GM21423 (cell line): ENCODE measurements at regions not wholly inside any gene's neighbourhood (a gene's known extent, or its start where the extent isn't known, plus 50 kb on each side); places are given as distances from the start of the nearest gene placed in this dataset.
"Not testable (repeated sequence)": the region's sequence is repeated elsewhere in the genome, so short reads cannot be mapped to it uniquely, and the experiment has no call there.

ENCODE experiments used
- ATAC-seq: cut with Tn5 transposase; IDR thresholded peaks from one replicate; pipeline ENCODE4 v1.9.1; 2021; ENCODE audit warnings: mild to moderate bottlenecking, moderate library complexity; ENCODE audit not compliant: unreplicated experiment

- ATAC-seq = no peak
Measured at GRCh38 chr6:65996096-65996495, 289.1 kb upstream of the EYS start.

GRCh38 chr6:65989676-65990075, 282.6 kb upstream of the EYS start:
- ATAC-seq = no peak

- no peak for ATAC-seq
Measured at GRCh38 chr6:65988006-65988405, 281.0 kb upstream of the EYS start.

DNA sequence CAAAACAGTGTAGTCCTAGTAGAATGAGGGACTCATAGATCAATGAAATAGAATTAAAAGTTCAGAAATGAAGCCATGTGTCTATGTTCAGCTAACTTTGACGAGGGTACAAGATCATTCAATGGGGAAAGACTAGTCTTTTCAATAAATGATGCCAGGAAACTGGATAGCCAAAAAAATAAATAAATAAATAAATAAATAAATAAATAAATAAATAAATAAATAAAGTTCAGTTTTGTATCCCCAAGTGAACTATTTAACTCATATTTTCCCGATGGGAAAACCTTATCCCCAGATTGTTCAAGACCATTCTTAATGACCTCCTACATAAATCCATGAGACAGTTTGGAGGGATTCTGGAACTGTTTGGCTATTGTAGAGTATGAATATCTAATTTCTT, 277.1 kb upstream of the EYS start:
- ATAC-seq = no peak

- ATAC-seq = no peak
Measured at GRCh38 chr6:65979120-65979519, 272.1 kb upstream of the EYS start.

- not testable (repeated sequence) for ATAC-seq
Measured at GRCh38 chr6:65971252-65971651, 264.2 kb upstream of the EYS start.

DNA sequence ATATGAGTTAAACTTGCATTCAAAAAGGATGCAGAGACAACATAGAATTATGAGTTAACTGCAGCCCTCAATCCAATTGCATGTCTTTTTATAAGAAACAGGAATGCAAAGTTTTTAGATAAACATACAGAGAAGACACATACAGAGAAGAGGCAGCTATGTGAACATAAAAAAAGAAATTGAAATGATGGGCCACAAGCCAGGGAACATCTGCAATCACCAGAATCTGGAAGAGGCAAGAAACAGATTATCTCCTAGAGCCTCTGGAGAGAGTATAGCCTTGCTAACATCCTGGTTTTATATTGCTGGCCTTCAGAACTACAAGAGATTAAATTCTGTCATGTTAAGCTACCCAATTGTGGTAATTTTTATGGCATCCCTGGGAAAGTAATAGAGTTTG, 257.2 kb upstream of the EYS start:
- ATAC-seq = no peak

GRCh38 chr6:65955034-65955433, 248.0 kb upstream of the EYS start:
- ATAC-seq = no peak

DNA sequence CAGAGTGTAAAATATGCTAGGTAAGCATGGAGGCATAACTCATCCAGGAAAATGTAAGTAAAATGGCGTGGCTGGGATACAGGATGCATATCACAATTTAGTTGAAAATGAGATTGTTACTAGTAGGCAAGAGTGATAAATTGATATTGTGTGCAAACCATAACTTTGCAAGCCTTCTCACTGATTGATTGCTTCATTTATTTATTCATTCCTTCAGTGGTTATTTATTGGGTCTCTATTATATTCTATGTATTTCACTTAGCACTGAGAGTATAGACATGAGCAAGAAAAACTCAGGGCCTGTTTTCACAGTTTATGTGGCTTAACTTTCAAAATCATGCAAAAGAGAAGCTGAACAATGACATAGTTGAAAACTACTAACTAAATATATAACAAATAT, 241.0 kb upstream of the EYS start:
- ATAC-seq = no peak

DNA sequence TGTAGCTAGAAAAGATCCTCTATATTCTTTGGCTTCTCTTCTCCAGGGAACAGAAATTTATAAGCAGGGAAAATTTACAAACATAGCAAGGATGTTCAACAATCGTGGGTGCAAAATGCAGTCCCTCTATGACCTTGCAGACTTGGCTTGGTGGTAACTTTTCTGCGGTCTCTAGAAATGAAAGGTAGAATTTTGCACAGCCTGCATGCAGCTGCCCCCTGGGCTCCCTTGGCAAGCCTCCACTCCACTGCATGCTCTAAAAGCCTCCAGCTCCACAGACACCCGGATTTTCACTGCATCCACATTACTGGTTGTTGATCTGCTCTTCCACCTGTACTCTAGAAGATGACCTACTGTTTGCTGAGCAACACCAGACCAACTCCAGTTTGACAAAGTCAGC, 236.5 kb upstream of the EYS start:
- no peak for ATAC-seq

DNA sequence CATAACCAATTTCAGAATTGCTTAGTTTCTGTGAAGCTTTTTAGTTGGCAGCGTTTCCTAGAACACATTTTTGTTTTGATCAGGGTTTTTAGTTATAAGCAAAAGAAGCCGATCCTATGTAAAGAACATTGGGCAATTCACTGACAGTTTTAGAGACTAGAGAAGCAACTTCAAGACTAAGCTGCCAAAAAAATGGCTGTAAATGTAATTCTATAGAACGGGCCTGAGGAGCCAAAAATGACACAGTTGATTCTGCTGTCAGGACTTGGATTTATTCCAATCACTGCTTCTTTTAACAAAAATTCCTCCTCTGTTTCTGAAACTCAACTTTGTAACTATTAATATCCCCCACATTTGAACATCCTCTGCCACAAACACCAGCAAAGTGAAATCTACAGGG, 236.0 kb upstream of the EYS start:
- no peak for ATAC-seq

DNA sequence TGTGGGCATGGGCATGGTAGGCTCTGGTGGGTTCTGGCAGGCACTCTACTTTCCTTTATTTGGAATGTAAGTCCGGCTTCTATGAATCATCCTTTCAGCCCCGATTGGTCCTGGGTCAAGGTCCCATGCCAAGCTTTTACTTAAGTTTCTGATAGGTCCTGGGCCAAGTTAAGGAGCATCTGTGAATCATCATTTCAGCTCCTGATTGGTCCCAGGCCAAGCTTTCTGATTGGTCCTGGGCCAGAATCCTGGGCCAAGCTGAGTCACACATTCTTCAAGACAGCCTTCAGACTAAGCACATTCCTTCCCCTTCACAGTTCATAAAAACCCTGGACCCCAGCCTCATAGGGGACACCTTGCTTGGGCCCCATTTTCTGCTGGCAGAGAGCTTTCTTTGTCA, 231.0 kb upstream of the EYS start:
- ATAC-seq = no peak

- ATAC-seq = no peak
Measured at GRCh38 chr6:65935412-65935811, 228.4 kb upstream of the EYS start.

DNA sequence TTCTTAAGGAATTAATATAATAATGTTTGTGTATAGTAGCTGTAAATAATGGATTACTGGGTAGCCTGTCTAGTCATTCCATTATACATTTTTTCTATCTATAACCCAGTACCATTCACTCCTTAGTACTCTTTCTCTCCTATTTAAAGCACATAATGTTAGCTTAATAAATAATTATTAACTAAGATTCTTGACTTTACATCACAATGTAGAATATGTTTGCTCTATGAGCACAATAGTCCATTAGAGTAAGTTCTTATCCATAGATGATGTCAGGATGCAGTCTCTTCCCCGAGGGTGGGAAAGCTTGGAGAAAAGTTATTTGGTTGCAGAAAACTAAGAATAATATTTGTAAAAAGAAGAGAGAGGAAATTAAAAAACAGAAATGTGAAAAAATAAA, 226.4 kb upstream of the EYS start:
- no peak for ATAC-seq

DNA sequence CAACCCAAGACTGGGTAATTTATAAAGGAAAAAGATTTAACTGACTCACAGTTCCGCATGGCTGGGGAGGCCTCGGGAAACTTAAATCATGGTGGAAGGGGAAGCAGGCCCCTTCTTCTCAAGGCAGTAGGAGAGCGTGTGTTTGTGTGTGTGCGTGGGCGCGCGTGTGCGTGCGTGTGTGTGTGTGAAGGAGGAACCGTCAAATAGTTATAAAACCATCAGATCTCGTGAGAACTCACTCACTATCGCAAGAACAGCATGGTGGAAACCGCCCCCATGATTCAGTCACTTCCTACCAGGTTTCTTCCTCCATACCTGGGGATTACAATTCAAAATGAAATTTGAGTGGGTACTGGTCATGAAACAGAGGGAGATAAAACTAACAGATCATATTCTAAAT, 220.1 kb upstream of the EYS start:
- ATAC-seq = no peak

DNA sequence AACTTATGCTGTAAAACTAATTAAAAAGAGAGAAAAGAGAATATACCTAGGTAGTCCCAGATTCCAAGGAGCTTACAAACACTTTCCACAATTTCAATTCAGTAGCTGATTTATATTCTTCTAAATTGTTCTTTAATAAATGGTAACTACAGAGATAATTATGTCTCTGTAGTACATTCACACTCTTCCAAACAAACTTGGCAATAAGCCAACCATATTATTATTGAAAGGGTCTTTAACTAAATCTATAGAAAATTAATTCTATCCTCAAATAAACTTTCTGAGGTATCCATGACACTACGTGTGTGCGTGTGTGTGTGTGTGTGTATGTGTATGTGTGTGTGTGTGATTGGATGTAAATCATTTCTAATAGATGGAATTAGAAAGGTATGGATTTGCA, 217.4 kb upstream of the EYS start:
- ATAC-seq = no peak

DNA sequence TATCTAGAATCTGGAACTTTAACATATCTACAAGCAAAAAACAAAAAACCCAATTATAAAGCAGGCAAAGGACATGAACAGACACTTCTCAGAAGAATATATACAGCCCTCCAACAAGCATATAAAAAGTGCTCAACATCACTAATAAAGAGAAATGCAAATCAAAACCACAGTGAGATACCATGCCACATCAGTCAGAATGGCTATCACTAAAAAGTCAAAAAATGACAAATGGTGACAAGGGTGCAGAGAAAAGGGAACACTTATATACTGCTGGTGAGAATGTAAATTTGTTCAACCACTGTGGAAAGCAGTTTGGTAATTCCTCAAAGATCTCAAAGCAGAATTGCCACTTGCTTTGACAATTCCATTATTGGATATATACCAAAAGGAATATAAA, 215.0 kb upstream of the EYS start:
- ATAC-seq = no peak

- ATAC-seq = no peak
Measured at GRCh38 chr6:65908065-65908464, 201.0 kb upstream of the EYS start.

- no peak for ATAC-seq
Measured at GRCh38 chr6:65903992-65904391, 197.0 kb upstream of the EYS start.

DNA sequence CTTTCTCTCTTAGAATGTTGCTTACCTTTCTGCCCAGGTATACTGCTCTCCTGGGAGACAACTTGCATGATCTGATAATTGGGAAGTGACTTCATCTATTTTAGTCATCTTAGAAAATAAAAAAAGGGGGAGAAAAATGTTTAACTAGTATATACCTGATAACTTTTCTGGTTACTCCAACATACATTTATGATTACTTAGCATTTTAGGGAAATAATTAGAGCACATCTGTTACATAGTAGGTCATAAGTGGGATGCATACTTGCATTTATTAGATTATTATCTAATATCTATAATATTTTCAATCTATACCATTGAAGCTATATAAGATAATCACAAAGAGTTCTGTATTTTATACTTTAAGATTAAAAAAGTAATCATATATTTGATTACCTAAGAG, 193.9 kb upstream of the EYS start:
- ATAC-seq = no peak

DNA sequence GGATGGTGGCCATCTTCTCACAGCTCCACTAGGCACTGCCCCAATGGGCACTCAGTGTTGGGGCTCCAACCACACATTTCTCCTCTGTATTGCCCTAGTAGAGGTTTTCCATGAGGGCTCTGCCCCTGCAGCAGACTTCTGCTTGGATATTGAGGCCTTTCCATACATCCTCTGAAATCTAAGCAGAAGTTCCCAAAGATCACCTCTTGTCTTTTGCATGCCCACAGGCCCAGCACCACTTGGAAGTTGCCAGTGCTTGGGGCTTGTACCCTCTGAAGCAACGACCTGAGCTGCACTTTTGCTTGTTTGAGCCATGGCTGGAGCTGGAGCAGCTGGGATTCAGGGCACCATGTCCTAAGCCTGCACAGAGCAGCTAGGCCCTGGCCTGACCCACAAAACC, 189.1 kb upstream of the EYS start:
- ATAC-seq = no peak

DNA sequence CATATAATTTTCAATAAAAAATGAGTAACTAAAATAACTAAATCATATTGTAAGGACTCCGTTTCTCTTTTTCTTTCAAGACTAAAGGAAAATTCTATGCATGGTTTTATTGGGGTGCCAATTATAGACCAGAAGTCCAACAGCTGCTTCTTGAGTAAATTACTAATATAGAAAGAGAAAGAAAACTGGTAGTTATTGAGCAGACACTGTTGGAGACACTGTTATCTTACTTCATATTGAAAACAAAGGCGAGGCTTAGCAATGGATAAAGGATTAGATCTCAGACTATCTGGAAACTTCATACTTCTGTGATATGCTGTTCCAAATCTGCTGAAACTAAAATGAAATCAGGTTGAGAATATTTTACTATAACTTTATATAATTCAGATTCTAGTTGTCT, 169.6 kb upstream of the EYS start:
- ATAC-seq = no peak

DNA sequence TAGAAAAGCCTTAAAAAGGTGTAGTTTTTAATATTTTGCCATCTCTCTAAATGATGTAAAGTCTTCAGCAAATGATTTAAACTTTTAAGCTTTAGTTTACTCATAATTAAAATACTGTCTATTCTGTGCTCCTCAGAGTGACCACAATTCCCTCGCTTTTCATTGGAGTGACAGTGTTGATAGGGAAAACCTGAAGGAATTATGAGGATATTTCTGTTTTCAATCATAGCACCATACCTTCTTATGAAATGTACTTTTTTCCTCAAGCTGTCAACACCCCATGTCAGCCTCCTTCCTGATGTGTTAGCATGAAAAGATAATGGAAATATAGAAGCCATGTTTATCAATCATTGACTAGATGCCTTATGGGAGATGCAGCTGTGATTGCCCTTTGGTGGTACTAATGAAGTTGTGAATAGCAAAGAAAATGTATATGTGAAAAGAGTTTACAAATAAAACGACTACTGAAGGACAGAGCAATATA, 145.4 kb upstream of the EYS start:
- no peak for ATAC-seq

GRCh38 chr6:65830151-65830550, 123.1 kb upstream of the EYS start:
- no peak for ATAC-seq
